WTC11 (cell line): ENCODE measurements at regions not wholly inside any gene's neighbourhood (a gene's known extent, or its start where the extent isn't known, plus 50 kb on each side); places are given as distances from the start of the nearest gene placed in this dataset.

Experiments
- ATAC-seq: fragments of 200-7000 bp; cut with Tn5 transposase; 2 replicates; pipeline ENCODE4 v1.10.0; 2021; ENCODE audit warnings: mild to moderate bottlenecking, moderate library complexity
- CTCF ChIA-PET: fragments of 300-600 bp; sonication (Branson Sonifier 250); formaldehyde crosslinking; loops from one replicate; lab custom pipeline; 2021; ENCODE audit warnings: antibody characterized with exemption; lab: Charles Lee
- POLR2A ChIA-PET: fragments of 350-600 bp; sonication (Branson Sonifier 250); formaldehyde crosslinking; loops from one replicate; lab custom pipeline; 2021; ENCODE audit warnings: antibody characterized with exemption; lab: Charles Lee
- DNase-seq: peaks from one replicate; pipeline ENCODE4 v3.0.0; 2021; ENCODE audit warnings: low spot score
- H3K27ac Mint-ChIP-seq: 2 replicates; pipeline ENCODE4 v1.8.0; 2021; ENCODE audit warnings: mixed read lengths
- H3K27me3 Mint-ChIP-seq: 2 replicates; pipeline ENCODE4 v1.8.0; 2021; ENCODE audit warnings: low read depth, mild to moderate bottlenecking, moderate library complexity, mixed read lengths
- H3K36me3 Mint-ChIP-seq: 2 replicates; pipeline ENCODE4 v1.8.0; 2021; ENCODE audit warnings: mixed read lengths
- H3K4me1 Mint-ChIP-seq: 2 replicates; pipeline ENCODE4 v1.8.0; 2022; ENCODE audit warnings: mixed read lengths
- H3K4me3 Mint-ChIP-seq: 2 replicates; pipeline ENCODE4 v1.8.0; 2021; ENCODE audit warnings: mild to moderate bottlenecking, moderate library complexity, mixed read lengths
- H3K9me3 Mint-ChIP-seq: 2 replicates; pipeline ENCODE4 v1.8.0; 2021; ENCODE audit warnings: mixed read lengths
- ATF1 ChIP-seq: sonication (generic); formaldehyde crosslinking; IDR thresholded peaks from 2 replicates; pipeline ENCODE4 v1.8.1; 2023; ENCODE audit warnings: mild to moderate bottlenecking, moderate library complexity, missing genetic modification reagents
- CBFB ChIP-seq: sonication (generic); formaldehyde crosslinking; IDR thresholded peaks from 2 replicates; pipeline ENCODE4 v1.8.1; 2022; ENCODE audit warnings: mild to moderate bottlenecking, low read depth, missing genetic modification reagents
- E2F4 ChIP-seq: sonication (generic); formaldehyde crosslinking; IDR thresholded peaks from 2 replicates; pipeline ENCODE4 v1.8.1; 2022; ENCODE audit warnings: low read depth, mild to moderate bottlenecking, moderate library complexity, missing genetic modification reagents, borderline replicate concordance
- FOXP4 ChIP-seq: sonication (generic); formaldehyde crosslinking; IDR thresholded peaks from 2 replicates; pipeline ENCODE4 v1.8.0; 2022; ENCODE audit warnings: mild to moderate bottlenecking, missing genetic modification reagents
- GRHL2 ChIP-seq: fragments of 250-450 bp; sonication (Bioruptor Pico); IDR thresholded peaks from 2 replicates; pipeline ENCODE4 v1.8.0; 2022; ENCODE audit warnings: mild to moderate bottlenecking, moderate library complexity; ENCODE audit not compliant: insufficient replicate concordance, severe bottlenecking
- MXD4 ChIP-seq: fragments of 250-450 bp; sonication (Bioruptor Pico); IDR thresholded peaks from 2 replicates; pipeline ENCODE4 v1.8.0; 2021; ENCODE audit warnings: mild to moderate bottlenecking, moderate library complexity, borderline replicate concordance
- NFATC4 ChIP-seq: fragments of 250-450 bp; sonication (Bioruptor Pico); IDR thresholded peaks from 2 replicates; pipeline ENCODE4 v1.9.0; 2021; ENCODE audit warnings: mild to moderate bottlenecking
- OVOL2 ChIP-seq: fragments of 250-450 bp; sonication (Bioruptor Pico); IDR thresholded peaks from 2 replicates; pipeline ENCODE4 v1.9.0; 2021; ENCODE audit warnings: mild to moderate bottlenecking, borderline replicate concordance
- TEAD4 ChIP-seq: sonication (generic); formaldehyde crosslinking; IDR thresholded peaks from 2 replicates; pipeline ENCODE4 v1.8.0; 2022; ENCODE audit warnings: mild to moderate bottlenecking, missing genetic modification reagents
- ZBTB43 ChIP-seq: sonication (generic); formaldehyde crosslinking; IDR thresholded peaks from 2 replicates; pipeline ENCODE4 v1.8.1; 2023; ENCODE audit warnings: mild to moderate bottlenecking, missing genetic modification reagents
- ZNF219 ChIP-seq: sonication (generic); formaldehyde crosslinking; IDR thresholded peaks from 2 replicates; pipeline ENCODE4 v1.8.0; 2023; ENCODE audit warnings: missing genetic modification reagents, mild to moderate bottlenecking, borderline replicate concordance
- ZNF416 ChIP-seq: fragments of 250-450 bp; sonication (Bioruptor Pico); IDR thresholded peaks from 2 replicates; pipeline ENCODE4 v1.9.0; 2021; ENCODE audit warnings: mild to moderate bottlenecking, inconsistent platforms
- ZNF532 ChIP-seq: fragments of 250-450 bp; sonication (Bioruptor Pico); IDR thresholded peaks from 2 replicates; pipeline ENCODE4 v1.9.0; 2021; ENCODE audit warnings: mild to moderate bottlenecking, borderline replicate concordance
- TF ChIP-seq, protein P1 (sequence below): sonication (generic); formaldehyde crosslinking; IDR thresholded peaks from 2 replicates; pipeline ENCODE4 v1.8.1; 2023; ENCODE audit warnings: mild to moderate bottlenecking, moderate library complexity, missing genetic modification reagents
- TF ChIP-seq, protein P2 (sequence below): sonication (generic); formaldehyde crosslinking; IDR thresholded peaks from 2 replicates; pipeline ENCODE4 v1.8.0; 2023; ENCODE audit warnings: mild to moderate bottlenecking, missing genetic modification reagents
- TF ChIP-seq, protein P3 (sequence below): fragments of 250-450 bp; sonication (Bioruptor Pico); IDR thresholded peaks from 2 replicates; pipeline ENCODE4 v1.9.0; 2021; ENCODE audit warnings: mild to moderate bottlenecking
- TF ChIP-seq, protein P4 (sequence below): sonication (generic); formaldehyde crosslinking; IDR thresholded peaks from 2 replicates; pipeline ENCODE4 v1.8.0; 2022; ENCODE audit warnings: mild to moderate bottlenecking, missing genetic modification reagents

GRCh38 chr16:5907544-5907943 is 809.9 kb upstream of the EEF2KMT start:
- ChIA-PET CTCF (no interaction called here), POLR2A (no interaction called here)
- TF ChIP-seq NFATC4: no peak
- no peak for TF ChIP-seq MXD4 (CRISPR knock-in tag)
- no peak for TF ChIP-seq ZNF416 (CRISPR knock-in tag)
- TF ChIP-seq ATF1 (CRISPR knock-in tag): no peak
- TF ChIP-seq, protein P1, sequence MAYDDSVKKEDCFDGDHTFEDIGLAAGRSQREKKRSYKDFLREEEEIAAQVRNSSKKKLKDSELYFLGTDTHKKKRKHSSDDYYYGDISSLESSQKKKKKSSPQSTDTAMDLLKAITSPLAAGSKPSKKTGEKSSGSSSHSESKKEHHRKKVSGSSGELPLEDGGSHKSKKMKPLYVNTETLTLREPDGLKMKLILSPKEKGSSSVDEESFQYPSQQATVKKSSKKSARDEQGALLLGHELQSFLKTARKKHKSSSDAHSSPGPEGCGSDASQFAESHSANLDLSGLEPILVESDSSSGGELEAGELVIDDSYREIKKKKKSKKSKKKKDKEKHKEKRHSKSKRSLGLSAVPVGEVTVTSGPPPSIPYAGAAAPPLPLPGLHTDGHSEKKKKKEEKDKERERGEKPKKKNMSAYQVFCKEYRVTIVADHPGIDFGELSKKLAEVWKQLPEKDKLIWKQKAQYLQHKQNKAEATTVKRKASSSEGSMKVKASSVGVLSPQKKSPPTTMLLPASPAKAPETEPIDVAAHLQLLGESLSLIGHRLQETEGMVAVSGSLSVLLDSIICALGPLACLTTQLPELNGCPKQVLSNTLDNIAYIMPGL (CRISPR knock-in tag): no peak
- no peak for TF ChIP-seq GRHL2 (CRISPR knock-in tag)
- TF ChIP-seq TEAD4 (CRISPR knock-in tag): no peak
- no peak for TF ChIP-seq ZNF219 (CRISPR knock-in tag)
- TF ChIP-seq, protein P2, sequence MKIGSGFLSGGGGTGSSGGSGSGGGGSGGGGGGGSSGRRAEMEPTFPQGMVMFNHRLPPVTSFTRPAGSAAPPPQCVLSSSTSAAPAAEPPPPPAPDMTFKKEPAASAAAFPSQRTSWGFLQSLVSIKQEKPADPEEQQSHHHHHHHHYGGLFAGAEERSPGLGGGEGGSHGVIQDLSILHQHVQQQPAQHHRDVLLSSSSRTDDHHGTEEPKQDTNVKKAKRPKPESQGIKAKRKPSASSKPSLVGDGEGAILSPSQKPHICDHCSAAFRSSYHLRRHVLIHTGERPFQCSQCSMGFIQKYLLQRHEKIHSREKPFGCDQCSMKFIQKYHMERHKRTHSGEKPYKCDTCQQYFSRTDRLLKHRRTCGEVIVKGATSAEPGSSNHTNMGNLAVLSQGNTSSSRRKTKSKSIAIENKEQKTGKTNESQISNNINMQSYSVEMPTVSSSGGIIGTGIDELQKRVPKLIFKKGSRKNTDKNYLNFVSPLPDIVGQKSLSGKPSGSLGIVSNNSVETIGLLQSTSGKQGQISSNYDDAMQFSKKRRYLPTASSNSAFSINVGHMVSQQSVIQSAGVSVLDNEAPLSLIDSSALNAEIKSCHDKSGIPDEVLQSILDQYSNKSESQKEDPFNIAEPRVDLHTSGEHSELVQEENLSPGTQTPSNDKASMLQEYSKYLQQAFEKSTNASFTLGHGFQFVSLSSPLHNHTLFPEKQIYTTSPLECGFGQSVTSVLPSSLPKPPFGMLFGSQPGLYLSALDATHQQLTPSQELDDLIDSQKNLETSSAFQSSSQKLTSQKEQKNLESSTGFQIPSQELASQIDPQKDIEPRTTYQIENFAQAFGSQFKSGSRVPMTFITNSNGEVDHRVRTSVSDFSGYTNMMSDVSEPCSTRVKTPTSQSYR (CRISPR knock-in tag): no peak
- no peak for TF ChIP-seq E2F4 (CRISPR knock-in tag)
- TF ChIP-seq OVOL2 (CRISPR knock-in tag): no peak
- TF ChIP-seq, protein P3, sequence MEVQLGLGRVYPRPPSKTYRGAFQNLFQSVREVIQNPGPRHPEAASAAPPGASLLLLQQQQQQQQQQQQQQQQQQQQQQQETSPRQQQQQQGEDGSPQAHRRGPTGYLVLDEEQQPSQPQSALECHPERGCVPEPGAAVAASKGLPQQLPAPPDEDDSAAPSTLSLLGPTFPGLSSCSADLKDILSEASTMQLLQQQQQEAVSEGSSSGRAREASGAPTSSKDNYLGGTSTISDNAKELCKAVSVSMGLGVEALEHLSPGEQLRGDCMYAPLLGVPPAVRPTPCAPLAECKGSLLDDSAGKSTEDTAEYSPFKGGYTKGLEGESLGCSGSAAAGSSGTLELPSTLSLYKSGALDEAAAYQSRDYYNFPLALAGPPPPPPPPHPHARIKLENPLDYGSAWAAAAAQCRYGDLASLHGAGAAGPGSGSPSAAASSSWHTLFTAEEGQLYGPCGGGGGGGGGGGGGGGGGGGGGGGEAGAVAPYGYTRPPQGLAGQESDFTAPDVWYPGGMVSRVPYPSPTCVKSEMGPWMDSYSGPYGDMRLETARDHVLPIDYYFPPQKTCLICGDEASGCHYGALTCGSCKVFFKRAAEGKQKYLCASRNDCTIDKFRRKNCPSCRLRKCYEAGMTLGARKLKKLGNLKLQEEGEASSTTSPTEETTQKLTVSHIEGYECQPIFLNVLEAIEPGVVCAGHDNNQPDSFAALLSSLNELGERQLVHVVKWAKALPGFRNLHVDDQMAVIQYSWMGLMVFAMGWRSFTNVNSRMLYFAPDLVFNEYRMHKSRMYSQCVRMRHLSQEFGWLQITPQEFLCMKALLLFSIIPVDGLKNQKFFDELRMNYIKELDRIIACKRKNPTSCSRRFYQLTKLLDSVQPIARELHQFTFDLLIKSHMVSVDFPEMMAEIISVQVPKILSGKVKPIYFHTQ (CRISPR knock-in tag): no peak
- Mint-ChIP-seq H3K4me3 (no peak overlapping the region), H3K4me1 (no peaks in the 10 kb centered on the region), H3K36me3 (peaks cover 65% of the 10 kb centered on the region), H3K27ac (no peak overlapping the region), H3K9me3 (peaks cover 71% of the 10 kb centered on the region), H3K27me3 (peaks cover 5% of the 10 kb centered on the region; the same call in 1 of the 2 replicates)
- ATAC-seq (no peak), DNase-seq (no peak)

- Mint-ChIP-seq H3K27me3 (peaks cover 8% of the 10 kb centered on the region; the same call in 1 of the 2 replicates), H3K4me3 (no peak overlapping the region), H3K27ac (no peak overlapping the region), H3K9me3 (peaks cover 70% of the 10 kb centered on the region), H3K36me3 (peaks cover 68% of the 10 kb centered on the region), H3K4me1 (no peaks in the 10 kb centered on the region)
- ChIA-PET POLR2A (no interaction called here), CTCF (no interaction called here)
- ATAC-seq (no peak), DNase-seq (no peak)
- TF ChIP-seq, protein P4, sequence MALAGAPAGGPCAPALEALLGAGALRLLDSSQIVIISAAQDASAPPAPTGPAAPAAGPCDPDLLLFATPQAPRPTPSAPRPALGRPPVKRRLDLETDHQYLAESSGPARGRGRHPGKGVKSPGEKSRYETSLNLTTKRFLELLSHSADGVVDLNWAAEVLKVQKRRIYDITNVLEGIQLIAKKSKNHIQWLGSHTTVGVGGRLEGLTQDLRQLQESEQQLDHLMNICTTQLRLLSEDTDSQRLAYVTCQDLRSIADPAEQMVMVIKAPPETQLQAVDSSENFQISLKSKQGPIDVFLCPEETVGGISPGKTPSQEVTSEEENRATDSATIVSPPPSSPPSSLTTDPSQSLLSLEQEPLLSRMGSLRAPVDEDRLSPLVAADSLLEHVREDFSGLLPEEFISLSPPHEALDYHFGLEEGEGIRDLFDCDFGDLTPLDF (CRISPR knock-in tag): no peak
- TF ChIP-seq ZNF532: no peak
- TF ChIP-seq FOXP4: no peak
- no peak for TF ChIP-seq ZBTB43 (CRISPR knock-in tag)
- TF ChIP-seq CBFB (CRISPR knock-in tag): no peak
These were observed 808.8 kb upstream of the EEF2KMT start for GRCh38 chr16:5906351-5906750.
